IMR-90 (cell line): ENCODE measurements at regions not wholly inside any gene's neighbourhood (a gene's known extent, or its start where the extent isn't known, plus 50 kb on each side); places are given as distances from the start of the nearest gene placed in this dataset.
A peak's percentile ranks its signal among the peaks of the same experiment; 100 is the strongest.

Source experiments
- ATAC-seq: fragments of 200-7000 bp; cut with Tn5 transposase; 2 replicates; pipeline ENCODE4 v1.9.1; 2020; ENCODE audit warnings: low read depth, mild to moderate bottlenecking, moderate library complexity
- BruUV-seq: library from RNA; stranded (reverse); fragments of 400-500 nt; replicated peaks from 2 replicates; lab custom pipeline; 2021; lab: Mats Ljungman, UMichigan
- CTCF ChIA-PET: fragments of 300-600 bp; formaldehyde crosslinking; extraction: SDS; loops from one replicate; lab custom pipeline; 2021; ENCODE audit warnings: antibody characterized with exemption; lab: Yijun Ruan, JAX
- POLR2A ChIA-PET: fragments of 300-600 bp; sonication (Branson Sonifier 250); formaldehyde crosslinking; loops from one replicate; lab custom pipeline; 2022; ENCODE audit warnings: antibody characterized with exemption; ENCODE audit not compliant: unreplicated experiment; lab: Charles Lee
- DNase-seq: peaks from one replicate; pipeline ENCODE4 v3.0.0; 2013
- H2AFZ ChIP-seq: replicated peaks from 2 replicates; pipeline ENCODE3; 2013; ENCODE audit warnings: low read length, mild to moderate bottlenecking; ENCODE audit not compliant: poor library complexity
- H2AK5ac ChIP-seq: 2 replicates; pipeline ENCODE4 v1.6.1; 2013; ENCODE audit warnings: low read depth, low read length, inconsistent platforms
- H2AK9ac ChIP-seq: replicated peaks from 2 replicates; pipeline ENCODE3; 2013; ENCODE audit warnings: mild to moderate bottlenecking, low read depth, low read length, moderate library complexity; ENCODE audit not compliant: poor library complexity
- H2BK120ac ChIP-seq: 2 replicates; pipeline ENCODE4 v1.6.1; 2013; ENCODE audit warnings: low read depth, low read length, inconsistent platforms
- H2BK15ac ChIP-seq: 3 replicates; pipeline ENCODE4 v1.6.1; 2013; ENCODE audit warnings: low read depth, low read length, inconsistent platforms
- H2BK20ac ChIP-seq: 2 replicates; pipeline ENCODE4 v1.6.1; 2013; ENCODE audit warnings: low read depth, mild to moderate bottlenecking, inconsistent platforms, low read length, moderate library complexity
- H2BK5ac ChIP-seq: 2 replicates; pipeline ENCODE4 v1.6.1; 2013; ENCODE audit warnings: mild to moderate bottlenecking, low read depth, low read length, inconsistent platforms; ENCODE audit not compliant: poor library complexity, severe bottlenecking
- H3K14ac ChIP-seq: replicated peaks from 2 replicates; pipeline ENCODE4 v1.6.1; 2013; ENCODE audit warnings: low read depth, low read length, inconsistent platforms
- H3K18ac ChIP-seq: 2 replicates; pipeline ENCODE4 v1.6.1; 2013; ENCODE audit warnings: low read depth, low read length, control low read depth
- H3K23ac ChIP-seq: 2 replicates; pipeline ENCODE4 v1.6.1; 2013; ENCODE audit warnings: low read depth, low read length, inconsistent platforms
- H3K27ac ChIP-seq: 2 replicates; pipeline ENCODE4 v1.5.1; 2013; ENCODE audit warnings: mild to moderate bottlenecking, control low read depth, low read length; ENCODE audit not compliant: insufficient read depth
- H3K27me3 ChIP-seq: 2 replicates; pipeline ENCODE4 v1.6.1; 2013; ENCODE audit warnings: low read length; ENCODE audit not compliant: control insufficient read depth, insufficient read depth
- H3K36me3 ChIP-seq: 2 replicates; pipeline ENCODE4 v1.6.1; 2013; ENCODE audit warnings: low read length, mixed read lengths; ENCODE audit not compliant: control insufficient read depth, insufficient read depth
- H3K4ac ChIP-seq: 2 replicates; pipeline ENCODE4 v1.6.1; 2013; ENCODE audit warnings: low read depth, low read length, inconsistent platforms
- H3K4me1 ChIP-seq: 2 replicates; pipeline ENCODE4 v1.6.1; 2013; ENCODE audit warnings: low read length, mixed read lengths; ENCODE audit not compliant: control insufficient read depth, insufficient read depth
- H3K4me2 ChIP-seq: 2 replicates; pipeline ENCODE4 v1.6.1; 2013; ENCODE audit warnings: low read depth, mild to moderate bottlenecking, control low read depth, low read length, moderate library complexity
- H3K4me3 ChIP-seq: 2 replicates; pipeline ENCODE4 v1.5.1; 2013; ENCODE audit warnings: low read depth, mild to moderate bottlenecking, control low read depth, low read length, moderate library complexity; ENCODE audit not compliant: insufficient read depth
- H3K56ac ChIP-seq: 2 replicates; pipeline ENCODE4 v1.6.1; 2013; ENCODE audit warnings: low read length, inconsistent platforms; ENCODE audit not compliant: insufficient read depth; ENCODE audit errors: extremely low read depth
- H3K79me1 ChIP-seq, 2 experiments: 2 replicates each; pipeline ENCODE4 v1.6.1; 2013; ENCODE audit warnings: low read length in 2 of 2, inconsistent platforms in 1 of 2, low read depth in 1 of 2
- H3K9ac ChIP-seq: 2 replicates; pipeline ENCODE4 v1.6.1; 2013; ENCODE audit warnings: low read depth, low read length, control low read depth
- H3K9me1 ChIP-seq: 2 replicates; pipeline ENCODE4 v1.6.1; 2013; ENCODE audit warnings: low read length, inconsistent platforms; ENCODE audit not compliant: insufficient read depth
- H3K9me3 ChIP-seq: 2 replicates; pipeline ENCODE4 v1.6.1; 2013; ENCODE audit warnings: low read length; ENCODE audit not compliant: control insufficient read depth, insufficient read depth
- H4K20me1 ChIP-seq: 2 replicates; pipeline ENCODE4 v1.6.1; 2013; ENCODE audit warnings: low read length, inconsistent platforms; ENCODE audit not compliant: insufficient read depth
- H4K5ac ChIP-seq: 2 replicates; pipeline ENCODE4 v1.6.1; 2013; ENCODE audit warnings: mild to moderate bottlenecking, low read depth, low read length, control low read depth
- H4K8ac ChIP-seq, 2 experiments: 2 replicates each; pipeline ENCODE4 v1.6.1; 2013; ENCODE audit warnings: low read depth in 2 of 2, low read length in 2 of 2, control low read depth in 1 of 2, inconsistent platforms in 1 of 2
- H4K91ac ChIP-seq: 2 replicates; pipeline ENCODE4 v1.6.1; 2013; ENCODE audit warnings: low read depth, low read length, inconsistent platforms; ENCODE audit not compliant: insufficient read depth
- BHLHE40 ChIP-seq: fragments of 150-350 bp; IDR thresholded peaks from 2 replicates; pipeline ENCODE4 v1.6.1; 2016; ENCODE audit warnings: mild to moderate bottlenecking, low read depth, low read length
- CEBPB ChIP-seq: IDR thresholded peaks from 2 replicates; pipeline ENCODE4 v1.6.1; 2012; ENCODE audit warnings: low read depth, low read length, improper control_type of control experiment
- CHD1 ChIP-seq: IDR thresholded peaks from 2 replicates; pipeline ENCODE4 v1.6.1; 2012; ENCODE audit warnings: low read depth, low read length, improper control_type of control experiment
- FOS ChIP-seq: fragments of 150-350 bp; IDR thresholded peaks from 2 replicates; pipeline ENCODE4 v1.6.1; 2016; ENCODE audit warnings: low read depth, low read length
- MAFK ChIP-seq: IDR thresholded peaks from 2 replicates; pipeline ENCODE4 v1.6.1; 2012; ENCODE audit warnings: low read depth, low read length, improper control_type of control experiment
- MAZ ChIP-seq: IDR thresholded peaks from 2 replicates; pipeline ENCODE4 v1.6.1; 2012; ENCODE audit warnings: low read depth, mild to moderate bottlenecking, low read length, improper control_type of control experiment, moderate library complexity, borderline replicate concordance
- MXI1 ChIP-seq: IDR thresholded peaks from 2 replicates; pipeline ENCODE4 v1.6.1; 2012; ENCODE audit warnings: low read depth, mild to moderate bottlenecking, low read length, moderate library complexity, borderline replicate concordance
- NFE2L2 ChIP-seq: fragments of 150-350 bp; IDR thresholded peaks from 2 replicates; pipeline ENCODE4 v1.6.1; 2016; ENCODE audit warnings: low read depth, mild to moderate bottlenecking, low read length
- POLR2A ChIP-seq: IDR thresholded peaks from 2 replicates; pipeline ENCODE4 v1.6.1; 2012; ENCODE audit warnings: mild to moderate bottlenecking, low read depth, low read length
- RAD21 ChIP-seq: IDR thresholded peaks from 2 replicates; pipeline ENCODE4 v1.6.1; 2012; ENCODE audit warnings: low read length, improper control_type of control experiment
- RCOR1 ChIP-seq: IDR thresholded peaks from 2 replicates; pipeline ENCODE4 v1.6.1; 2012; ENCODE audit warnings: mild to moderate bottlenecking, low read length, improper control_type of control experiment; ENCODE audit not compliant: insufficient replicate concordance
- RFX5 ChIP-seq: IDR thresholded peaks from 2 replicates; pipeline ENCODE4 v1.8.0; 2012; ENCODE audit warnings: low read depth, mild to moderate bottlenecking, low read length, moderate library complexity
- SMC3 ChIP-seq: fragments of 150-350 bp; IDR thresholded peaks from 2 replicates; pipeline ENCODE4 v1.6.1; 2016; ENCODE audit warnings: low read depth, mild to moderate bottlenecking, antibody characterized with exemption, low read length, moderate library complexity
- WGBS, 2 experiments: methylation state at CpG; one replicate each; pipeline versions ENCODE4 v1.1.5 to v1.1.7; 2013; ENCODE audit warnings: missing lambda C conversion rate in 2 of 2; ENCODE audit not compliant: insufficient read length in 1 of 2; ENCODE audit errors: extremely low coverage in 2 of 2; 5-methylcytosine and 5-hydroxymethylcytosine counted together
- dilution Hi-C: fragments of 300-500 bp; cut with HindIII; formaldehyde crosslinking; loops from one replicate; pipeline ENCODE4 v1.14.3; 2018; ENCODE audit warnings: low sequenced_read_pairs; ENCODE audit not compliant: unreplicated experiment
- in situ Hi-C: fragments of 300-500 bp; cut with MboI; formaldehyde crosslinking; loops from 3 replicates; pipeline ENCODE4 v1.14.3; 2019; ENCODE audit warnings: low sequenced_read_pairs, inconsistent platforms, mixed read lengths
- intact Hi-C: fragments of 100-400 bp; cut with micrococcal nuclease; formaldehyde crosslinking; loops from 2 replicates; pipeline ENCODE4 v1.10.0; 2022
- TF ChIP-seq, protein P1 (sequence below): fragments of 150-350 bp; IDR thresholded peaks from 2 replicates; pipeline ENCODE4 v1.6.1; 2016; ENCODE audit warnings: low read depth, mild to moderate bottlenecking, low read length, moderate library complexity, borderline replicate concordance
- TF ChIP-seq, protein P2 (sequence below): conservative IDR thresholded peaks from 2 replicates; pipeline ENCODE4 v1.5.1; 2012; ENCODE audit warnings: mild to moderate bottlenecking, low read depth, low read length, improper control_type of control experiment
- TF ChIP-seq, protein P3 (sequence below): fragments of 150-350 bp; IDR thresholded peaks from 2 replicates; pipeline ENCODE4 v1.6.1; 2017; ENCODE audit warnings: mild to moderate bottlenecking, antibody characterized with exemption, low read length, low read depth

DNA sequence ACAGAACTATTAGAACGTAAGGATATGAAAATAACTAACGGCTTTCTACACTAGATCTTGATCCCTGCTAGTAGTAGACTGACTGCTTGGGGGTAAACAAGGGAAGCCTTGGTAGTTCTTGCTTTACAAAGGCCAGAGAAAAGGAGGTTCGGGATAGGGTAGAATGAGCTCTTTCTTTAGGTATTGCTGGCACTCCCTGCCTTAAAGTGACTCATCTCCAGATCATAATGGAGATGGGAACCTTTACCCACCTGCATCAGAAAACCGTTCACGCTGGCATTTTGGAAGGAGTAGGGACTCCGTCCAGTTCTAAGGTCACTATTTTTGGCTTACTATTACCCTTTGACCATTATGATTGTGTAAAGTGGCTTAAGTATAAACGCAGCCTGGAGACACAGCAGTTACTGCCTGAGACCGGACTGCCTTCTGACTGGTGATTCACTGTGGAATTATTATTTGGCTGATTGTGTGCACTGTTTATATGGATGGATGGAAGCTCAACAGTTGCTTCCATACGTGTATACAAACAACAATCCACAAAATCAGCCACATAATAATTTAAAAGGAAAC is 482.5 kb downstream of the STK39 start:
- no TSS peak for BruUV-seq
- H3K27me3 ChIP-seq = no peaks in the 10 kb centered on the region
- no peak overlapping the region for H3K27ac ChIP-seq
- H4K91ac ChIP-seq = no peak overlapping the region
- H3K14ac ChIP-seq = no peak overlapping the region
- no peak overlapping the region for H3K4me3 ChIP-seq
- ChIA-PET POLR2A (no interaction called here), CTCF (no interaction called here)
- H2BK120ac ChIP-seq = no peak overlapping the region
- WGBS, 2 experiments = no CpG with 5 or more reads among the region's 9 CpGs
- H4K20me1 ChIP-seq = no peaks in the 10 kb centered on the region
- dilution Hi-C loops = no loop called here
- no peak overlapping the region for H2AK5ac ChIP-seq
- no peak overlapping the region for H4K8ac ChIP-seq
- H4K5ac ChIP-seq = no peak overlapping the region
- H2BK5ac ChIP-seq = no peak overlapping the region
- no peak overlapping the region for H2BK20ac ChIP-seq
- H2AK9ac ChIP-seq = no peak overlapping the region
- H3K79me1 ChIP-seq = no peaks in the 10 kb centered on the region
- ATAC-seq (0 out of 2 replicates have a peak, but pooled peaks have one; percentile 29), DNase-seq (no peak)
- H3K4me2 ChIP-seq = no peak overlapping the region
- H3K56ac ChIP-seq = no peak overlapping the region
- no peak overlapping the region for H2AFZ ChIP-seq
- no peak overlapping the region for H3K9ac ChIP-seq
- no peak overlapping the region for H3K18ac ChIP-seq
- H3K4ac ChIP-seq = no peak overlapping the region
- no peaks in the 10 kb centered on the region for H3K36me3 ChIP-seq
- in situ Hi-C loops = no loop called here
- H2BK15ac ChIP-seq = no peak overlapping the region
- TF ChIP-seq SMC3 (no peak), RFX5 (no peak), MAFK (no peak), MAZ (no peak), RCOR1 (no peak), NFE2L2 (no peak), BHLHE40 (no peak), FOS (no peak), POLR2A (no peak), CEBPB (no peak), RAD21 (no peak), CHD1 (no peak), MXI1 (no peak)
- TF ChIP-seq, protein P1, sequence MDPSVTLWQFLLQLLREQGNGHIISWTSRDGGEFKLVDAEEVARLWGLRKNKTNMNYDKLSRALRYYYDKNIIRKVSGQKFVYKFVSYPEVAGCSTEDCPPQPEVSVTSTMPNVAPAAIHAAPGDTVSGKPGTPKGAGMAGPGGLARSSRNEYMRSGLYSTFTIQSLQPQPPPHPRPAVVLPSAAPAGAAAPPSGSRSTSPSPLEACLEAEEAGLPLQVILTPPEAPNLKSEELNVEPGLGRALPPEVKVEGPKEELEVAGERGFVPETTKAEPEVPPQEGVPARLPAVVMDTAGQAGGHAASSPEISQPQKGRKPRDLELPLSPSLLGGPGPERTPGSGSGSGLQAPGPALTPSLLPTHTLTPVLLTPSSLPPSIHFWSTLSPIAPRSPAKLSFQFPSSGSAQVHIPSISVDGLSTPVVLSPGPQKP = no peak
- TF ChIP-seq, protein P2, sequence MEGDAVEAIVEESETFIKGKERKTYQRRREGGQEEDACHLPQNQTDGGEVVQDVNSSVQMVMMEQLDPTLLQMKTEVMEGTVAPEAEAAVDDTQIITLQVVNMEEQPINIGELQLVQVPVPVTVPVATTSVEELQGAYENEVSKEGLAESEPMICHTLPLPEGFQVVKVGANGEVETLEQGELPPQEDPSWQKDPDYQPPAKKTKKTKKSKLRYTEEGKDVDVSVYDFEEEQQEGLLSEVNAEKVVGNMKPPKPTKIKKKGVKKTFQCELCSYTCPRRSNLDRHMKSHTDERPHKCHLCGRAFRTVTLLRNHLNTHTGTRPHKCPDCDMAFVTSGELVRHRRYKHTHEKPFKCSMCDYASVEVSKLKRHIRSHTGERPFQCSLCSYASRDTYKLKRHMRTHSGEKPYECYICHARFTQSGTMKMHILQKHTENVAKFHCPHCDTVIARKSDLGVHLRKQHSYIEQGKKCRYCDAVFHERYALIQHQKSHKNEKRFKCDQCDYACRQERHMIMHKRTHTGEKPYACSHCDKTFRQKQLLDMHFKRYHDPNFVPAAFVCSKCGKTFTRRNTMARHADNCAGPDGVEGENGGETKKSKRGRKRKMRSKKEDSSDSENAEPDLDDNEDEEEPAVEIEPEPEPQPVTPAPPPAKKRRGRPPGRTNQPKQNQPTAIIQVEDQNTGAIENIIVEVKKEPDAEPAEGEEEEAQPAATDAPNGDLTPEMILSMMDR = no peak
- TF ChIP-seq, protein P3, sequence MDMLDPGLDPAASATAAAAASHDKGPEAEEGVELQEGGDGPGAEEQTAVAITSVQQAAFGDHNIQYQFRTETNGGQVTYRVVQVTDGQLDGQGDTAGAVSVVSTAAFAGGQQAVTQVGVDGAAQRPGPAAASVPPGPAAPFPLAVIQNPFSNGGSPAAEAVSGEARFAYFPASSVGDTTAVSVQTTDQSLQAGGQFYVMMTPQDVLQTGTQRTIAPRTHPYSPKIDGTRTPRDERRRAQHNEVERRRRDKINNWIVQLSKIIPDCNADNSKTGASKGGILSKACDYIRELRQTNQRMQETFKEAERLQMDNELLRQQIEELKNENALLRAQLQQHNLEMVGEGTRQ = no peak
- no peak overlapping the region for H3K23ac ChIP-seq
- H3K9me1 ChIP-seq = no peaks in the 10 kb centered on the region
- no peaks in the 10 kb centered on the region; the same call in 1 of the 2 replicates for H3K9me3 ChIP-seq
- no peaks in the 10 kb centered on the region for H3K4me1 ChIP-seq
- intact Hi-C loops = no loop called here
